ENCODE measurements at regions not wholly inside any gene's neighbourhood (a gene's known extent, or its start where the extent isn't known, plus 50 kb on each side); places are given as distances from the start of the nearest gene placed in this dataset.

DNA sequence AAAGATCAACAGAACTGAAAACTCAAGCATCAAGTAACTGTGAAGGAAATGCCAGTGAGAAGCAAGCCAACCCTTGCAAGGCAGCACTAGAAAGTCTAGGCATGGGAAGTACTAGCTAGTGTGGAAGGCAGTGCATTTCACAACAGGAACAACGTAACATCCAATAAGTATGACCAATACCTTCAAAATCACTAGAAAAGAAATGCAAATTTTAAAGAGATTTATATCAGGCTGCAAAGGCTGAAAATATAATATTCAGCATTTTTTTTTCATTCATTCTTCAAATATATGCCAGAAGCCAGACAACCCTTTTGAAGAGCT lies 121.9 kb downstream of the DLEU7 start:
- Mint-ChIP-seq H3K27me3 (peaks cover 3% of the 10 kb centered on the region), H3K36me3 (peaks cover 3% of the 10 kb centered on the region), H3K27ac (no peak overlapping the region), H3K4me3 (no peak overlapping the region), H3K9me3 (no peaks in the 10 kb centered on the region), H3K4me1 (peaks cover 5% of the 10 kb centered on the region in 3 donors)

DNA sequence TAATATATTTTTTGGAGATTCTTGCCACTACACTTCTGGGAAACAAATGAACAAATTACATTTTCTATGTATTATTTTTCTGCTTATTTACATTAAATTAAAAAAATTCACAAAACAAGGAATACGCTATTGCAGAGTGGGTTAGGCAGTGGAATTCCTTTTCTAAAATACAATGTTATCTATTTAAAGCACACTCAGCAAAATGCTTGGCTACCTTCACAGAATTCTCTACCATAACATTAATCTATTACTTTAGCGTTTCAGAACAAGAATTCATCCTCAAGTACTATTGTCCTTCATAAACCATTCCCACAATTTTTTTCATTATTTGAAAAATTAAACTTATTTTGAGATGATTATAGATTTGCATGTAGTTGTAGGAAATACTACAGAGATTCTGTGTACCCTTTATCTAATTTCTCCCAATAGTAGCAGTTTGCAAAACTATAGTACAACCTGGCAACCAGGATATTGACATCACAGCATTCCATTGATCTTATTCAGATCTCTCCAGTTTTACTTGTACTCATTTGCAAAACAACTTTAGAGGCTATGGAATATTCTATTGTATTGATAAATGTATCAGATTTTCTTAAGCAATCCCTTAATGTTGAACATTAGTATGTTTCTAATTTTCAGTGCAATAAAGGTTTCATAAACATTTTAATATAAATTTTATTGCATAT lies 120.9 kb downstream of the DLEU7 start:
- Mint-ChIP-seq H3K27me3 (peaks cover 3% of the 10 kb centered on the region), H3K27ac (no peak overlapping the region), H3K36me3 (peaks cover 3% of the 10 kb centered on the region), H3K9me3 (no peaks in the 10 kb centered on the region), H3K4me3 (no peak overlapping the region), H3K4me1 (peaks cover 8 to 9% (median 8%) of the 10 kb centered on the region in 3 donors)

- Mint-ChIP-seq H3K27ac (no peak overlapping the region), H3K9me3 (no peaks in the 10 kb centered on the region), H3K36me3 (peaks cover 2% of the 10 kb centered on the region), H3K4me3 (no peak overlapping the region), H3K27me3 (peaks cover 3% of the 10 kb centered on the region), H3K4me1 (peaks cover 8 to 9% (median 8%) of the 10 kb centered on the region in 3 donors)
Observed at GRCh38 chr13:50724438-50724837, 119.1 kb downstream of the DLEU7 start.

DNA sequence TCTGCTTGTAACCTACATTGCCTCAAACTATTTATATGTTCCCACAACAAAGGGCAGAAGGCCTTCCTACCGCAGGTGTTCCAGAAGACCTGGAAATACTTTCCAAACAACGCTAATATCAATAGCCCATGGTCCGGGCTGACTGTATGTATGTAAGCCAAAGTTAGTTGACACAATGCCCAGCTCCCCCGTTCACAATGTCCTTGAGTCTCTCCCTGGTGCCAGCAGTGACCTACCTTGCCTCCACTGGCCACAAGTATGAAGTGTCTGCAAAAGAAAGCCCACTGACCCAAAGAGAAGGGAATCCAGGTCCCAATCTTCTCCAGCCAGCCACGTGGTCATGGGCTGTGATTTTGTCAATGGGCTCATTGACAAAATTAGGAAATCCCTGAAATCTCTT lies 118.6 kb downstream of the DLEU7 start:
- H3K27me3 Mint-ChIP-seq = peaks cover 3% of the 10 kb centered on the region
- H3K4me3 Mint-ChIP-seq = no peak overlapping the region

GRCh38 chr13:50726164-50726563 lies 117.3 kb downstream of the DLEU7 start:
- H3K36me3 Mint-ChIP-seq = peaks cover 3% of the 10 kb centered on the region
- H3K4me3 Mint-ChIP-seq = peak overlapping the region in 1 of 4 donors; percentile 75
- peaks cover 8 to 11% (median 9%) of the 10 kb centered on the region in 3 donors for H3K4me1 Mint-ChIP-seq
- peaks cover 5% of the 10 kb centered on the region for H3K27me3 Mint-ChIP-seq
- no peak overlapping the region for H3K27ac Mint-ChIP-seq
- no peaks in the 10 kb centered on the region for H3K9me3 Mint-ChIP-seq

More for the DNA sequence above, 118.6 kb downstream of the DLEU7 start:
- H3K4me1 Mint-ChIP-seq = peaks cover 8 to 9% (median 9%) of the 10 kb centered on the region in 3 donors
- no peak overlapping the region for H3K27ac Mint-ChIP-seq
- H3K36me3 Mint-ChIP-seq = peaks cover 2% of the 10 kb centered on the region
- no peaks in the 10 kb centered on the region for H3K9me3 Mint-ChIP-seq

GRCh38 chr13:50729177-50729576 lies 114.3 kb downstream of the DLEU7 start:
- Mint-ChIP-seq H3K27me3 (peaks cover 5% of the 10 kb centered on the region), H3K4me1 (peaks cover 8 to 11% (median 9%) of the 10 kb centered on the region in 3 donors), H3K4me3 (no peak overlapping the region), H3K9me3 (no peaks in the 10 kb centered on the region), H3K27ac (no peak overlapping the region), H3K36me3 (peaks cover 3% of the 10 kb centered on the region)

GRCh38 chr13:50730496-50731351 lies 112.8 kb downstream of the DLEU7 start:
- no peaks in the 10 kb centered on the region for H3K9me3 Mint-ChIP-seq
- H3K27ac Mint-ChIP-seq = peak overlapping the region in 1 of 3 donors; percentile 71
- H3K27me3 Mint-ChIP-seq = peaks cover 5% of the 10 kb centered on the region
- H3K36me3 Mint-ChIP-seq = peaks cover 3% of the 10 kb centered on the region
- H3K4me1 Mint-ChIP-seq = peaks cover 5 to 11% (median 6%) of the 10 kb centered on the region in 3 donors
- no peak overlapping the region for H3K4me3 Mint-ChIP-seq

DNA sequence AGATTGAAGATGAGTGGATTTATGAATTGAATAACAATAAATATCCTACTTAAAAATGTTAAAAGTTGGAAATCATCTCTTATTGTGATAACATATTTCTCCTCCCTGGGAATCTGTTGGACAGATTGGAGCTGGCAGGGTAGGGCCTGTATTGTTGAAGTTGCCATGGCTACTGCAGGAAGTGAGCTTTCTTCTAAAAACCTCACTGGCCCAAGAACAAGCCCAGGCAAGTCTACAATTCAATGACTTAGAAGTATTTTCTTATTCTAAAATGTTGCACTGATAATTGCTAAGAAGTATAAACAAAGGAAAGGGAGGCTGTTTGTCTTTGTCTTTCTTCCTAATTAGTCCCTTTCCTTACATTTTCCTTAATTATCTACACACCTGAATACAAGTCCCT lies 112.1 kb downstream of the DLEU7 start:
- H3K27ac Mint-ChIP-seq = no peak overlapping the region
- H3K4me3 Mint-ChIP-seq = no peak overlapping the region
- H3K36me3 Mint-ChIP-seq = peaks cover 3% of the 10 kb centered on the region
- H3K4me1 Mint-ChIP-seq = peaks cover 3 to 5% (median 5%) of the 10 kb centered on the region in 3 donors
- H3K27me3 Mint-ChIP-seq = peaks cover 2% of the 10 kb centered on the region
- H3K9me3 Mint-ChIP-seq = no peaks in the 10 kb centered on the region

GRCh38 chr13:50732712-50733111 lies 110.8 kb downstream of the DLEU7 start:
- no peak overlapping the region for H3K27ac Mint-ChIP-seq

GRCh38 chr13:50733392-50733791 lies 110.1 kb downstream of the DLEU7 start:
- Mint-ChIP-seq H3K9me3 (no peaks in the 10 kb centered on the region), H3K27me3 (peaks cover 2% of the 10 kb centered on the region), H3K4me3 (no peak overlapping the region), H3K27ac (no peak overlapping the region), H3K36me3 (peaks cover 3% of the 10 kb centered on the region), H3K4me1 (peaks cover 0 to 2% (median under 1%) of the 10 kb centered on the region in 3 donors)

More at GRCh38 chr13:50732712-50733111, 110.8 kb downstream of the DLEU7 start:
- no peak overlapping the region for H3K4me3 Mint-ChIP-seq
- H3K9me3 Mint-ChIP-seq = no peaks in the 10 kb centered on the region
- peaks cover 2% of the 10 kb centered on the region for H3K27me3 Mint-ChIP-seq
- H3K4me1 Mint-ChIP-seq = peaks cover 0 to 2% (median 0%) of the 10 kb centered on the region in 3 donors
- H3K36me3 Mint-ChIP-seq = peaks cover 3% of the 10 kb centered on the region

DNA sequence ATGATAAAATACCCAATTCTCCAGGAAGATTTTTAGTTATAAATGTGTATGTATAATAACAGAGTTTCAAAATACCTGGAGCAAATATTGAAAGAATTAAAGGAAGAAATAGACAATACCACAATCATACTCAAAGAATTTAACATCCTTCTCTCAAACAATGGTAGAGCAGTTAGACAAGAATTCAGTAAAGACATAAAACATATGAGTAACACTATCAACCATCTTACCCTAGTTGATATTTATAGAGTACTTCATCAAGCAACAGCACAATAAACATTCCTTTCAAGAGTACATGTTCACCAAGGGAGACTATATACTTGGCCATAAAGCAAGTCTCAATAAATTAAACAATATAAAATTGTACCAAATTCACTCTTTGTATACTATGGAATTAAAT lies 108.4 kb downstream of the DLEU7 start:
- no peak overlapping the region for H3K27ac Mint-ChIP-seq

DNA sequence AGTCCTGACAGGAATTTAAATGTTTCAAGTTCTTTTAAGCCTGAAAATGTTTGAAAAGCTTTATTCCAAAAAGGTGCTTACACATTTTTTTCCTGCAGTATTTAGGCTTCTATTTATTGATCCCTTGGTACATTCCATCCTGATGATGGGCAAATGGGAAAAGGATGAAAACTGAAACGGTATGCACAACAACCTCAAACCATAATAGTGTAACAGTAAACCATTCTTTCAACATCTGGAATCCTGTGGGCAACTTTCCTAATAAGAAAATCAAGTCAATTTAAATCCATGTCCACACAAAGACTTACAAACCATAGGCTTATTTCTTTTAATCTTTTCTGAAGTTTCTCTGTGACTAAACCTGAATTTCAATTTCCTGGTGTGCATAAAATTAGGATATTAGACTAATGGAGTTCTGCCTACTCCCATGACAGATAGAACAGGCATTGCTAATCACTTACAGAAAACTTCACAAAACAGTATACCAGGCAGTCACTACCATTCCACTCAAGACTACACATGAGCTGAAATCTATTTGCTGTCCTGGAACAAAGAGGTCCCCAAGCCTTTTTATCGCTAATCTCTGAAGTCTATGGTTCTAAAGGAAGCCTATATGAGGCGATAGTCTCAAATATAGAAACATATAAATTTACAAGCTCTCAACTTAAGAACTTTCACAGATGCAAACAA lies 103.3 kb downstream of the DLEU7 start:
- Mint-ChIP-seq H3K27ac (no peak overlapping the region), H3K27me3 (no peaks in the 10 kb centered on the region), H3K9me3 (peaks cover 0 to 2% (median 1%) of the 10 kb centered on the region in 3 donors), H3K4me1 (peaks cover 3 to 9% (median 4%) of the 10 kb centered on the region in 3 donors), H3K36me3 (peaks cover 3% of the 10 kb centered on the region), H3K4me3 (no peak overlapping the region)

More for the DNA sequence above, 108.4 kb downstream of the DLEU7 start:
- H3K4me1 Mint-ChIP-seq = peaks cover 0 to 5% (median 3%) of the 10 kb centered on the region in 3 donors
- peaks cover 3% of the 10 kb centered on the region for H3K36me3 Mint-ChIP-seq
- H3K27me3 Mint-ChIP-seq = peaks cover under 1% of the 10 kb centered on the region
- H3K9me3 Mint-ChIP-seq = no peaks in the 10 kb centered on the region
- no peak overlapping the region for H3K4me3 Mint-ChIP-seq

- no peak overlapping the region for H3K4me3 Mint-ChIP-seq
- H3K27me3 Mint-ChIP-seq = no peaks in the 10 kb centered on the region
- peaks cover 1 to 4% (median 2%) of the 10 kb centered on the region in 3 donors for H3K9me3 Mint-ChIP-seq
- peaks cover 4 to 9% (median 5%) of the 10 kb centered on the region in 3 donors for H3K4me1 Mint-ChIP-seq
- H3K27ac Mint-ChIP-seq = no peak overlapping the region
- peaks cover 3% of the 10 kb centered on the region for H3K36me3 Mint-ChIP-seq
Observed at GRCh38 chr13:50742353-50742752, 101.1 kb downstream of the DLEU7 start.

DNA sequence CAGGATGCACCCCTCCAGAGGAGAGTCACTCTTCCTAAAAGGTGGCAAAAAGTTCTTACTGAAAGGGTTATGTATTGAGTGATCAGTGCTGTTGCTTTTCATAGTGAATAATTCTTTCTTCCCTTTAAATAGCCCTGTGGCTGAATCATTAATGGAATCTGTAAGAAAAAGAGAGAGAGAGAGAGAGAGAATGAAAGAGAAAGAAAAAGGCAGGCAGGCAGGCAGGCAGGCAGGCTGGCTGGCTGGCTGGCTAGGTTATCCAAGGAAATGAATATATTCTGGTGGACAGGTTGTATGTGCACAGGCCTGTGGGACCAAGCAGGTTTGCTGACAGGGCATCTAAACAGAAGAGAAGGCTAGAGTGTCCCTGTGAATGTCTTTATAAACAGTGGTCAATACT lies 100.5 kb downstream of the DLEU7 start:
- H3K9me3 Mint-ChIP-seq = peaks cover 1 to 4% (median 2%) of the 10 kb centered on the region in 3 donors
- H3K27me3 Mint-ChIP-seq = no peaks in the 10 kb centered on the region
- no peak overlapping the region for H3K4me3 Mint-ChIP-seq
- no peak overlapping the region for H3K27ac Mint-ChIP-seq
- peaks cover 4 to 9% (median 5%) of the 10 kb centered on the region in 3 donors for H3K4me1 Mint-ChIP-seq
- H3K36me3 Mint-ChIP-seq = peaks cover 3% of the 10 kb centered on the region

GRCh38 chr13:50744116-50744660 lies 99.3 kb downstream of the DLEU7 start:
- Mint-ChIP-seq H3K27me3 (no peaks in the 10 kb centered on the region), H3K9me3 (peaks cover 1 to 4% (median 2%) of the 10 kb centered on the region in 3 donors), H3K4me1 (peaks cover 3 to 6% (median 5%) of the 10 kb centered on the region in 3 donors)

More at GRCh38 chr13:50744116-50744660, 99.3 kb downstream of the DLEU7 start:
- no peak overlapping the region for H3K4me3 Mint-ChIP-seq
- no peak overlapping the region for H3K27ac Mint-ChIP-seq
- no peaks in the 10 kb centered on the region for H3K36me3 Mint-ChIP-seq
